ENCODE measurements at regions not wholly inside any gene's neighbourhood (a gene's known extent, or its start where the extent isn't known, plus 50 kb on each side); places are given as distances from the start of the nearest gene placed in this dataset.
"Not testable (repeated sequence)": the region's sequence is repeated elsewhere in the genome, so short reads cannot be mapped to it uniquely, and the experiment has no call there.

DNA sequence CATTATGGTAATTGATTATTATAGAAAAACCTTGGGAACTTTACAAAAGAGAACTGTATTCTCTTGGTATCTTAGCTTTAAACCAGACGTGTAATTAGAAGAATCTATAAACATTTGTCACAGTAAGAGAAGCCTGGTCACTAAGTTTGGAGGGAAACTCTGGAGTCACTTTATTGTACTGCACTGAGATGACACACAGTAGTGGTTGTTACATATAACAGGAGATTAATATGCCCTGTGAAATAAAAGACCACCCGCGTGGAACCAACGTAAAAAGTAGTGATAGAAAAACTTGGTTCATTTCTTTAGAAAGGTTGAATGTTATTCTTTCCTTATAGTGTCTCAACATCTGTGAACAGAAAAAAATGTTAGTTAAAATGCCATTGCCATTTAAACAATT is 416.1 kb downstream of the MDFIC start:
- DNase-seq: no peak

DNA sequence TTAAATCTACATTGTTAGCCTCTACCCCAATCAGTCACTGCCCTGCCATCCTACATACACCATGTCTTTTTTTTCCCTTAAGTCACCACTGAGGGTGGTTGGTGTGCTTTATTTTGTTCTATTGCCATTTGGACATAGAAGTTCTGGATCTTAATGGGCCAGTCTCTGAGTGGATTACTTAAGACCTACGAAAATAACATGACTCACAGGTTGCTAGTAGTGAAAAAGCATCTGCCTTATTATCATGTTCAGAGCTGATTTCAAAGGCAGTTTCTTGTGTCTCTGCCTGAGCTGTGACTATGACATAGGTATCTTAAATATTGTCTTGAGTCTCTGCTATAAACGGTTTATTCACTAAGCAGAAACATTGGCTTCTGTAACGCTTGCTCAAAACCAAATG is 410.8 kb downstream of the MDFIC start:
- no peak for DNase-seq

DNA sequence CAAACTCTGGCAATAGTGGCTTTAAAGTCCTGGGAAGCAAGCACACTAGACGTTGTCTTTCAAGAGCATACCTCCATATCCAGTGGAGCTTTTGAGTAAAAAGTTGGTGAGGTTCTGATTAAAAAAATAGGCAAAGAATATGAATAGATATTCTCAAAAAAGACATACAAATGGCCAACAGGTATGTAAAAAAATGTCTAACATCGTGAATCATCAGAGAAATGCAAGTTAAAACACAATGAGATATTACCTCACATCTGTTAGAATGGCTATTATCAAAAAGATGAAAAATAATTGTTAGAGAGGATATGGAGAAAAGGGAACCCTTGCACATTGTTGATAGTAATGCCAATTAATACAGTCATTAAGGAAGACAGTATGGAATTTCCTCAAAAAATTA is 407.1 kb downstream of the MDFIC start:
- no peak for DNase-seq

DNA sequence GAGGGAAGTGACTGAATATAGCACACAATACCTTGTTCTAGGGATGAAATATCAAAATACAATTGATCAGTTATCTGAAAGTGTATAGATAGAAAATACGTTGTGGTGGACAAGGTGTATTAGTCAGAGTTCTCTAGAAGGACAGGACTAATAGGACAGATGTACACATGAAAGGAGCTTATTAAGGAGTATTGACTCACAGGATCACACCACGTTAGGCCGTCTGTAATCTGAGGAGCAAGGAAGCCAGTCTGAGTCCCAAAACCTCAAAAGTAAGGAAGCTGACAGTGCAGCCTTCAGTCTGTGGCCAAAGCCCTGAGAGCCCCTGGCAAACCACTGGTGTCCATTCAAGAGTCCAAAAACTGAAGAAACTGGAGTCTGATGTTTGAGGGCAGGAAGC is 406.1 kb downstream of the MDFIC start:
- no peak for DNase-seq

DNA sequence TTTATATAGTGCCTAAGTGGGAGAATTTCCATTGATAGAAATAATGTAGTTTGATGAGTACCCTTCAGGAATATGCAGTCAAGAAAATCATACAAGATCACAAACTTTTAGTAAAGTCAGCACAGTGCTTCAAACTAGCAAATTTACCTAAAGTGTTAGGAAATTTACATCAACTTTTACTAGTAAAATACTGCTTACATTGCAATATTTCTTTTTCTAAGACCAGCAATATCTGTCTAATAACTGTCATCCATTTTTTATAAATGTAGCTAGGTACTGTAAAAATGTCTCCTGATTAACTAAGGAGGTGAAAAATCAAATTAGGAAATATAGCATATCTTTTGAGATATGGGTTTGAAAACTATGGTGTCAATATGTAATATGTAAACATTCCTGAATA is 405.4 kb downstream of the MDFIC start:
- DNase-seq: no peak

DNA sequence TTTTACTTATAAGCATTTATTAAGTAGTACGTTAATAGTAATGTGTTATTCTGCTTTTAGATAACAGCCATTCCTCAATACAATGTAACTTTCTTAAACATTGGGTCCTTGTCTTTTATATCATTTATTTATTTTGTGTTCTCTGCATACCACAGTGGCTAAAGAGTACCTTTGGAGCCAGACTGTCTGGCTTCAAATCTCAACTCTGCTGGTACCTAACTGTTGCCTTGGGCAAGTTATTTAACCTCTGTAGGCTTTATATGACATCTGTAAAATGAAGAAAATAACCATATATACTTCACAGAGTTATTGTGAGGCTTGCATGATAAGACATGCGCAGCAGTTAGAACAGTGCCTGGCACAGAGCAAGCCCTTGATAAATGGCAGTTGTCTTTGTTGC is 397.6 kb downstream of the MDFIC start:
- no peak for DNase-seq

DNA sequence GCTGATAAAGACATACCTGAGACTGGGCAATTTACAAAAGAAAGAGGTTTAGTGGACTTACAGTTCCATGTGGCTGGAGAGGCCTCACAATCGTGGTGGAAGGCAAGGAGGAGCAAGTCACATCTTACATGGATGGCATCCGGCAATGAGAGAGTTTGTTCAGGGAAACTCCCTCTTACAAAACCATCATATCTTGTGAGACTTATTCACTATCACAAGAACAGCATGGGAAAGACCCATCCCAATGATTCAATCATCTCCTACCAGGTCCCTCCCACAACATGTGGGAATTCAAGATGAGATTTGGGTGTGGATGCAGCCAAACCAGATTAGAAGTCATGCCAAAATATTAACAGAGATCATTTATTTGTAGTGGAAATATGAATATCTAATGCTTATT is 388.4 kb downstream of the MDFIC start:
- DNase-seq: not testable (repeated sequence)

DNA sequence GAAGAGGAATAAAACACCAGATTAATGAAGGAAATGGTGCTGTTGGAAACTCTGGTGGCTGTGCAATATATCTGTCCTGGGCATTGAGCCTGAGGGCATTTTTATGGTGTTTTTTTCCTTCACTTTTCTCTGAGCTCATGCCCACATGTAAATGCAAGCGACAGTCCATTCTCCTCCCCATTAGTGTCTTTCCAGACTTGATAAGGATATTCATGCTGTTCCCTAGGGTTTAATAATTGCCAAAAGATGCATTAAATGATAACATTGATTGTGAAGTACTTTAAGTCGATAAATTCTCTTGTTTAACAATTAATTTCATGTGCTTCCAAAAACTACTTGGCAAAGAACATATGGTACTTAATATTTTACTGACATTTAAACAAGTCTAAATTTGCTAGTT is 384.7 kb downstream of the MDFIC start:
- no peak for DNase-seq

DNA sequence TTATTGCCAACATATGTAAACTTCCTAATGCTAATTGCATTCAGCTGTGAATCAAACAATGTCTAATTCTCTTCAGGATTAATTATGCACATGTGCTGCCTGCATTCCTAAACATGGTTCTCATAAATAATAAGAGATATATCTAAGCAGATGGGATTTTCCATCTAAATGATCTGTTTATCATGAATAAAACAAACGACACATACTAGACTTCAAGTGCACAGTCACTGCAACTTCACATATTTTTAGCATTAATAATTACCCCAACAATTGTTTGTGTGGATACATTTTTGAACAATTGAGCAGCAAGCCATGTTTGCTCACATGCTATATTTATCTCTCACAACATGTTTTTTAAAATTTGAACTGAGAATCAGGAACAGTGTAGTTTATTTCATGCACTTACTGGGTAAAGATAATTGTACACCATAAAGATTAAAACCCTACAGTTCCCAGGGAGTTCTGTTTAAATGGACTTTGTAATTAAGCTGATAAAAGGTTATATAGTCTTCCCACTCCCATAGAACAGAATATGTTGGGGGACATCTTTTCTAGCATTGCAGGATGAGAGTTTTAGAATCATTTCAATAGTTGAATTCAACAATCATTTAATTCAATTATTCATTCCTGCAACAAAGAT is 378.5 kb downstream of the MDFIC start:
- no peak for DNase-seq

DNA sequence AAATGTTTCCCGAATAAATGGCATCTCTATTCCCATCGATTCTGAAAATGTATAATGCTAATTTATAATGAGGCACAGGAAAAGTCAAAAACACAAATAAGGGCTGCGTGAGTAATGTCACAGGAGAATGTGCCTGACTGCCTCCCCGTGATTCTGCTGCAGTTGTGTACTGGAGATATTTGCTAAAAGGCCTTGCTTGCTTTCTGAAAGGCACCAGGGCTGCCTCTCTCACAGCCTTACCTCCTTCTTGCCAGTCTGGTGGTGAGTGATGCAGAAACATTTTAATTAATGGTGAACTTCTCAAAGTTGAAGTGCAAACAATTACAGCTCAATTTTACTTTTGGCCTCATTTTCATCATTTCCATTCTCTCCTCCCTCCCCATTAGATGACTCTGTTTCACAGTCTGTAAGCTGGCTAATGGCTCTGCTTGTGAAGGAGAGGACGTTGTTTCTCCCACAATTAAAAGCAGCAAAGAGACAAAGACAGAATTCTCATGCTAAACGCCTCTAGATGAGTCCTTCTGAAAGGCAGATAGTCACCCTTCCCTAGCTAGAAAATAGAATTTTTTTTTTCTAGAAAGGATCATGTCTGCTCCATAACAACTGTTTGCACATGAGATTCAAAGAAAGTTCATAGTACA is 377.6 kb downstream of the MDFIC start:
- DNase-seq: no peak

DNA sequence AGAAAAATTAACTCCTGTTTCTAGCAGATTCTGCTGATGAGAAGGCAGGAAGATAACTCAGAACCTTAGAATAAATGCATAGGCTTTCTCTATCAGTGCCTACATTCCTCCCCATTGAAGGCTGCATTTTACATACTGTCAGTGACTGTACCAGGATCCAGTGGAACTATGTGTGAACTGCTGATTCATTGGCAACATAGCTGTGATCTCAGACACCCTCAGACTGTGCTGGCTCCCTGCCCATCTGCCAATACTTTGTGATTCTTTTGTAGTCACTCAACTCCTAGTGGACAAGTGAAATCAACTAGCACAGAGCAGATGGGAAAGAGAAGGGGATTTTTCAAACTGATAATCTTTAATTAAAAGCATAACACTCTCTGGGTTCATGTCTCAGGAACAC is 375.8 kb downstream of the MDFIC start:
- DNase-seq: no peak

DNA sequence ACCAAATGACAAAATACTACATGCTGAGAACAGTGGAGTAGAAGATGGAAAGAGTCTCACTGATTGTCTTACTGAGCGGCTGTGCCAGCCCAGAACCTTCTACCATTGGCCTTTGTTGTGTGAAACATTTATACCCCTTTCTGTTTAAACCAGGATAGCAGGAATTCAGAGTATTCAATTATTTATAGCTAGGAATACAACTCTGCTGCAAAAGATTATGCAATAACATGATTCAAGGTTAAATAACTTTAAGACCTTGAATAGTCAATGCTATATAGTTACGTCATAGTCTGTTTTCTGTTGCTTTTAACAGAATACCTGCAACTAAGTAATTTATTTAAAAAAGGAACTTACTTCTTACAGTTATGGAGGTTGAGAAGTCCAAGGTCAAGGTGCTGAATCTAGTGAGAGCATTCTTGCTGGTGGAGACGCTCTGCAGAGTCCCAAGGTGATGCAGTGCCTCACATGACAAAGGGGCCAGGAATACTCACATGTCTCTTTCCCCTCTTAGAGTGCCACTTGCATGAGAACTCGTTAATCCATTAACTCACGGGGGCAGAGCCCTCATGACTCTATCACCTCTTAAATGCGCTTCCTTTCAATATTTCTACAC is 371.8 kb downstream of the MDFIC start:
- DNase-seq: no peak

DNA sequence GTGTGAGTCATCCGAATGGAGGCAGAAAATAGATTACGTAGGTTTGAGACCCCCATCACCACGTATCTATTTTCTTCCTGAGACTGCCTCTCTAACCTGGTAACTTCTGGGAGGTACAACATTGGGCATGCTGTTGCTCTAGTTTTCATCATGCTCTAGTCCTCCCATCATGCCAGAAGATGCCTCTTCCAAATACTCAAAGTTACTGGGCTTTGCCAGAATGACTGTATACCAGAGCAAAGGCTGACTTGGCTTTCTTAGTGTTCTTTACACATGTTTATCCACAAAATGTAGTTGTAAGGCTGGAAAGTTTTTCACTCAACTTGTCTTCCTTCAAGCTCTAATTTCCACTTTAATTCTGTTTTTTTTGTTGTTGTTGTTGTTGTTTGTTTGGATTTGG is 370.5 kb downstream of the MDFIC start:
- DNase-seq: no peak

DNA sequence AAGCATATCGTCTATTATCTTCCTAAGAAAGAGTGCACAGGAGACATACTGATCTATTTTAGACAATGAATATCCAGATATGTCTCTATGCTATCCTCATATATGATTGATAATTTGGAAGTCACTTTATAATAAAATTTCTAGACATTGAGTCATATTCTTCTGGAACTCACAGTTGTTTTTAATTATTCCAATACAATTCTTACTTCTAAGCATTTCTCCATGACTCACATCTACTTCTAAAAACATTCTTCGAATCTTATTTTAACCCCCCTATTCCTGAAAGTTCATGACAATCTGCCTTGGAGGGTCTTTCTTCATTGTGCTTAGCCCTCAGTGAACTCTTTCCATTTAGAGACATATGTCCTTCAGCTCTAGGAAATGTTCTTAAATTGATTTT is 368.1 kb downstream of the MDFIC start:
- DNase-seq: no peak

DNA sequence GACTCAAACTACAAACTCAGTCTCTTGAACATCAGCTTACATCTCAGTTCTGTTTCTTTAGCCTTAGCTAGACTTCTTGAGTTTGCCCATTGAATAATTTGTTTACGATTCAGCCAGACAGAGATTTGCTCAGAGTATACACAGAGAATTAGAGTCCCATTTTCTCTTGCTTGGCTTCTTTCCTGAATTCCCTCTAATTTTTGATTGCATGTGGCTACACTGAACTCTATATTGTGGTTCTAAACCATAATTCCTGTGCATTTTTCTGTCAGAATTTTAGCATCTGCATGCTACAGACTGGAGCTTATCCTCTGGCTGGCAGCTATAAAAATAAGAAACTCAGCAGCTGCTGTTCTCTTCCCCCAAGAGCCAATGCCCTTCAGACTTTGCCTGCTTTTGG is 354.9 kb downstream of the MDFIC start:
- no peak for DNase-seq

DNA sequence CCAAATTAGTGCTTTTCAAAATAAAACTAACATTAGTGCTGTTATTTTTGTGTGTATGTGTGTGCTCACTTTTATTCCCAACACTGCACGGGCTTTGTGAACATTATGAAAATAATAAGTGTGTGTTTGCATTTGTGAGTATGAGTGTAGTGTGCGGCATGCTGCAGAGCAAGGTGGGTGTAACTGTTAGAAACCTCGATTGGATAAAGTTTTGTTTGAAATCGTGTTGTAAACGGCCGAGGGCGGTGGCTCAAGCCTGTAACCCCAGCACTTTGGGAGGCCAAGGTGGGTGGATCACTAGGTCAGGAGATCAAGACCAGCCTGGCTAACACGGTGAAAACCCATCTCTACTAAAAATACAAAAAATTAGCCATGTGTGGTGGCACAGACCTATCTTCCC is 352.0 kb downstream of the MDFIC start:
- not testable (repeated sequence) for DNase-seq

DNA sequence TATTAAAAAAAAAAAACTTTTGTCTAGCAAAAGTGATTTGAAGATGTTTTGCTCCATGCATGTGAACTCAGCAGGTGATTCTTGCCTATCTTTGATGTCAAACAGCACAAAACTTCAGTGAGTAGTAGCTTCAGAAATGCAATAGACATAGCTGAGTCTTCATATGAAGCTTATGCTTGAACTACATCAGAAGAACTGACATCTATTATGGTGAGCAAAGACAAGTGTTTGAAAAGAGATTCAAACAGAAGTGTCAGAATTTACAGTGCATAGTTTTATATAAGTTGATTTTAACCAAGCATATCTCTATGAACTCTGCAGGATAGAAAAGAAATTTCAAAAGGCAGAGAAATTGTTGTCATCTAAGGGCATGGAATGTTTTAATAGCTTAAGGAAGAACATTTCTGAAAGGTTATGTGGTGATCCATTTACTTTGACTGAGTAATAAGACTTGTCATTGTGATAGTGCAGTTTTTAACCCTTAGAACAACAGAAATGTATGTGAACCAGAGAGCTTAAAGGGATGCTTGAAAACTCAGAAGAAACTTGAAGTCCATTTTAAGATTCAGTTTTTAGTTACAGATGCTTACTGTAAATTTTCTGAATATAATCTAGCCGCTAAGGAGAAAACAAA is 351.4 kb downstream of the MDFIC start:
- no peak for DNase-seq

DNA sequence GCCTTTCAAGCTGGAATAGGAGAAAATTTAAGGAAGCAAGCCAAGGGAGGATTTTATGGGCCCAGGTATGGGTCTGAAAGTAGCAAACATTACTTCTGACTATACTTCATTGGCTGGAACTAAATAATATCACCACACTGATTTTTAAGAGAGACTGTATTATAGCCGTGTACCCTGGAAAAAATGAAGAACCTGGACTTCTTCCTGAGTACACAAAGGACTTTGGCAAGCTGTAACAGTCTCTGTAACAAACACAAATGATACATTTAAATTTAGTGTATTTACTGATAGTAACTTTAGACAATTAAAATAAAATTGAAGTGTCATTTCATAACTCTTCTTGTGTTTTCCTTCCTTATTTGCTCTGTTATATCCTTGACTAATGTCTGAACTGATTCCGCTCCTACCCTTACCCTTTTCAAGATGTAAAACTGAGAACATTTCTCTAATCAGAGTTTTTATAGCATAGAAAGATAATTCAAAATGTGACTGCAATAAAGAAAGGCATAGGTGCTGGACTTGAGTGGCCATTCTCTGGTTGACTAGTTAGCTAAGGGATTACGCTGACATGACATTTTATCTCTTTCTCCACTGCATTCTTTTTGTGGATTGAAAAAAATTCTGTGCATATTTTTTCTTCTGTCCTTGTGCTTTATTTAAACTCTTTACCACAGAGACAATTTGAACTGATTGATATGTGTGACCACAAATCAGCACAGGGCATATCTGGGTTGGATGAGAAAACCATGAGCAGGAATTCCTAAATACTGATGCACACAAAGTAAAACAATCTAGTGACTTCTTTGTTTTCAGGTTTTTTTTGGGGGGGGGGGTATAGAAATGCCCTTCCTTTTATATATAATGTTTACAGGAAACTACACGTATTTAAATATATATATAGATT is 349.7 kb downstream of the MDFIC start:
- no peak for DNase-seq

DNA sequence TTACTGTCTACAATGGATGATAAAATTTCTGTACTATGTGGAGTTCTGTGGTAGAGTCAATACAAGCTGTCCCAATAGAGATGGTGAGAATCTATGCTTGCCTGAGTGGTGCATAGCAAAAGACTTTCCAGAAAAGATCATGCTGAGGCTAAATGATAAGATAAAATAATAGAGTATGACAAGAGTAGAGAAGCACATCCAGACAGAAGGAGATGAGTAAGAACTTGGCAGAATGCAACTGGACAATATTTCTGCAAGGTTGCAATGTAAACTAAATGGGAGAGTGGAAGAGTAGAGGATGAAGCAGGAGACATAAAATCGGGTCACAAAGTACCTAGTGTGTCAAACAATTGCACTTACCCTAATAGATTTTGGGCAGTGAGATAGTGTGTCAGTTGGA is 347.6 kb downstream of the MDFIC start:
- no peak for DNase-seq

DNA sequence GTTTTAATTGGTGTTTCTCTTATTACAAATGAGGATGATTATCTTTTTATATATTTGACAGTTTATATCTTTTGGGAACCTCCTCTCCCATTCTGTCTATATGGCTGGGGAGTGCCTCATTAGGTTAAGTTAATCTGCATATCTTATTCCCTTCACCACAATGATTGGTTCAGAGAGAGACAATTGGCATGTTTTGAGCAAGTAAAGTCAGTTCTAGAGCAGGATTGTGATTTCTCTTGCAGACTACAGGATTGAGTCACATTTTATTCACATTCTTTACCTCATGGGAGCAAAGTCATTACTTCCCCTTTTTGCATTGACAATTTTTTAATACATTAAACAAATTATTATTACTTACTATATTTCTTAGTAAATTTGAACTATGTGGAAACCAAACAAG is 345.6 kb downstream of the MDFIC start:
- no peak for DNase-seq

DNA sequence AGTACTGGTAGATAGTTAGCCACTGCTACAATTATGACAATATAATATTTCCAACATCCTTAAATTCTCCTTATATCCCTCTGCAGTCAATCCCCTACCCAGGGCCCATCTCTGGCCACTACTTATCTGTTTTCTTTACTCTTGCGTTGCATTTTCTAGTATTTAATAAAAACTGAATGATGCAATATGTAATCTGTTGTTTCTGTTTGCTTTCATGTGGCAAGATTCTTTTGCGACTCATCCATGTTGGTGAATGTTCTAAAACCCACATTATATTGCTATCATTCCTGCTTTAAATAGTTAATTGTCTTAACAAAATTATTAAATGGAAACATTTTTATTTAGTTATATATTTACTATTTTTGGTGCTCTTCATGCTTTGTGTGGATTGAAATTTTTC is 338.5 kb downstream of the MDFIC start:
- no peak for DNase-seq

DNA sequence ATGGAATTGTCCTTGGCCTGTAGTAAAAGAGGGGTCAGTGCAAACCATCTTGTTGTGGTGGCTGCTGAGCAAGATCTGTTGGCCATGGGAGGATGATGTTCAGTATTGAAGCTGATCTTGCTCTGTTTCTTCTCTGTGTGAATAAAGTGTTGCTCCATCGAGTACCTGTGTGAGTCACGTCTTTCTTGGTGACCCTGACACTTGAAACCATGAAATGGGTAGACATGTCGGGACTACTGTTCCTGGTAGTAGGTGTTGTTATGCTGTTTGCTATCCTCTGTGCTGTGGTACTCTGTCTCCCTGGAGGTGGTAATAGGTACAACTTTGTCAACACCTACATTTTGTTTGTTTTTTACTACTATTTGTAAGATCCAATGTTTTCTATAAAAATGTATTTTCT is 330.6 kb downstream of the MDFIC start:
- DNase-seq: no peak

DNA sequence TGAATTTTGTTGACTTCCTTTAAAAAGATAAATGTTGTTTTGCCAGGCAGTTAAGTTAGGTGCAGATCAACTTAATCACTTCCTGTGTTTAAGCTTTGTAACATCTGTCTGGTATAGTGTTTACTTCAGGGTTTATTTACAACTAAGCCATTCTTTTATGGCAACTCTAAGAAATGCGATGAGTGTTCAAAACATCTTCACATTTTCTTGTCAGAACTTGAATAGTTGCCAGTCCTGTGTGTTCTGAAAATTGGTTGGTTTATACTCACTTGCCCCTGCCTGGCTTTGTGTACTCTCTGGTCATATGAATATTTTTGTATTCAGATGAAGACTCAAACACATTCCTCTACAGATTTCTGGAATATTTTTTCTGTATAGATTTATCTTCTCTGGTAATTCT is 327.2 kb downstream of the MDFIC start:
- no peak for DNase-seq

Data from CD4-positive, alpha-beta T cell treated with Interleukin-21 for 1 hour (primary cell).